ENCODE measurements at regions not wholly inside any gene's neighbourhood (a gene's known extent, or its start where the extent isn't known, plus 50 kb on each side); places are given as distances from the start of the nearest gene placed in this dataset.

DNA sequence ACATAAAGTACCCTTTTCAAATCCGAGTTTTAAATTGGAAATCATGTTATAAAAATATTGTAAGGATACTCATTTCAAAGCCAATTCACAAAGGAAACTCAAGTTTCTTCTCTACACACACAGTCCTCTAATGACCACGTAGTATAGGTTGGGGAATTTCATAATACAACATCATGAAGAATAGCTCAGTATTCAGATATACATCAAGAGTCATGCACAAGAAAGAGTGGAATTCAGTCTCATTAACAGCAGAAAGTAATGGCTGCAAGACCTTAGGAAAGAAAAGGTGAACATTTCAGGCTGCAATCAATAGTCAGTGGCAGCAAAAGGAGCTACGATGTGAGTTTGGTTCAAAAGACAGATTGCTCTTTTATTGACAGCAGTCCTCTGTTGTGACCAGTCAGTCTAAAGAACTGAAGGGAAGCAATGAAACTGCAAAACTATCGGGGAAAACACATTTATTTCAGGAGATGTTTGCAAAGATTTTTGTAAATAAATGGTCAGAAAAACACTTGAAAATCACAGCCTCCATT, 317.2 kb downstream of the IPMK start:
- no peak for DNase-seq (ENCODE audit: low spot score)
- TF ChIP-seq, protein P1, sequence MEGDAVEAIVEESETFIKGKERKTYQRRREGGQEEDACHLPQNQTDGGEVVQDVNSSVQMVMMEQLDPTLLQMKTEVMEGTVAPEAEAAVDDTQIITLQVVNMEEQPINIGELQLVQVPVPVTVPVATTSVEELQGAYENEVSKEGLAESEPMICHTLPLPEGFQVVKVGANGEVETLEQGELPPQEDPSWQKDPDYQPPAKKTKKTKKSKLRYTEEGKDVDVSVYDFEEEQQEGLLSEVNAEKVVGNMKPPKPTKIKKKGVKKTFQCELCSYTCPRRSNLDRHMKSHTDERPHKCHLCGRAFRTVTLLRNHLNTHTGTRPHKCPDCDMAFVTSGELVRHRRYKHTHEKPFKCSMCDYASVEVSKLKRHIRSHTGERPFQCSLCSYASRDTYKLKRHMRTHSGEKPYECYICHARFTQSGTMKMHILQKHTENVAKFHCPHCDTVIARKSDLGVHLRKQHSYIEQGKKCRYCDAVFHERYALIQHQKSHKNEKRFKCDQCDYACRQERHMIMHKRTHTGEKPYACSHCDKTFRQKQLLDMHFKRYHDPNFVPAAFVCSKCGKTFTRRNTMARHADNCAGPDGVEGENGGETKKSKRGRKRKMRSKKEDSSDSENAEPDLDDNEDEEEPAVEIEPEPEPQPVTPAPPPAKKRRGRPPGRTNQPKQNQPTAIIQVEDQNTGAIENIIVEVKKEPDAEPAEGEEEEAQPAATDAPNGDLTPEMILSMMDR (IDR thresholded peaks at IDR 0.05; ENCODE audit: extremely low read depth, missing control alignments): no peak

DNA sequence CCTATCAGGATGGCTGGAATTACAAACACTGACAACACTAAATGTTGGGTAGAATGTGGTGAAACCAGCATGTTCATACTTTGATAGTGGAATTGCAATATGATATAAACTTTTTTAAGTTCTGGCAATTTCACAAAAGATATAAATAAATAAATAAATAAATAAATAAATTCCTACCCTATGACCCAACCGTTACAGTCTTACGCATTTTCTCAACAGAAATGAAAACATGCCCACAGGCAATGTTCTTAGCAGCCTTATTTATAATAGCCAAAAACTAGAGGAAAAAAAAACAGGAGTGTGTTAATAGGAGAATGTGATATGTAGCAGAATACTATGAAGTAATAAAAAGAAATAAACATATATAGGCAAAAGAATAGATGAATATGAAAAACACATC, 318.9 kb downstream of the IPMK start:
- DNase-seq (ENCODE audit: low spot score): no peak
- TF ChIP-seq, protein P1 (IDR thresholded peaks at IDR 0.05; ENCODE audit: extremely low read depth, missing control alignments): no peak

DNA sequence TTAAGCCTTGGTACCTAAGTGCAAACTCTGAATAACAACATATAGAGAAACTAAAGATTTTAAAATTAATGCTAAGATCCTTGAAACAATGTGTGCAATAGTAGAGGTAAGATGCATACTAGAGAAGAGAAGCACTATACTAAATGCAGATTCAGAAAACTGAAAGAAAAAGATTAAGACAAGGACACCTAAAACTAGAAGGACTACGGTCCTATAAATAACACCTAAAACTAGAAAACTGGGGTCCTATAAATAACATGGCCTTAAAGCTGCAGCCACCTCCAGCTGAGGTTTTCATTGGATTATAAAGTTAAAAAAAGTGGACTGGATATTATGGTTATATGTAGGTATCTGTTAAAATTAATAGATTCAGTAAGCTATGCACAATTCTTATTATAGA, 320.9 kb downstream of the IPMK start:
- TF ChIP-seq, protein P1 (IDR thresholded peaks at IDR 0.05; ENCODE audit: extremely low read depth, missing control alignments): no peak
- DNase-seq (ENCODE audit: low spot score): no peak

DNA sequence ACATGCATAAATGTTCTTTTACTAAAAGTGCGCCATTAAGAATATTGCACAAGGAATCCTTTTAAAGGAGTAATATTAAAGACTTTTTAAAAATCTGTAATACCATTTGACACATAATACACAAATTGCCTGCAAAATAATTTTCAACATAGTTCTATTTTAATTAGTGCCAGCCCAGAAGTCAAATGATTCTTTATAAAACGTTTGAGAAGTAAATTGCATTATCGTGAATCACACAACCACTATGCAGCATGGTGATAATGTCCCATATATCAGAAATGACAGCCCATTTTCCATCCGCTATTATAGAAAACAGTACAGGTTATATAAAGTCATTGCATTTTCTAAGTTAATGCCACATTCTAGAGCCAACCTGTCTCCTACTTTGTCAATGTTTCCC, 324.0 kb downstream of the IPMK start:
- TF ChIP-seq, protein P1 (IDR thresholded peaks at IDR 0.05; ENCODE audit: extremely low read depth, missing control alignments): no peak
- DNase-seq (ENCODE audit: low spot score): no peak

DNA sequence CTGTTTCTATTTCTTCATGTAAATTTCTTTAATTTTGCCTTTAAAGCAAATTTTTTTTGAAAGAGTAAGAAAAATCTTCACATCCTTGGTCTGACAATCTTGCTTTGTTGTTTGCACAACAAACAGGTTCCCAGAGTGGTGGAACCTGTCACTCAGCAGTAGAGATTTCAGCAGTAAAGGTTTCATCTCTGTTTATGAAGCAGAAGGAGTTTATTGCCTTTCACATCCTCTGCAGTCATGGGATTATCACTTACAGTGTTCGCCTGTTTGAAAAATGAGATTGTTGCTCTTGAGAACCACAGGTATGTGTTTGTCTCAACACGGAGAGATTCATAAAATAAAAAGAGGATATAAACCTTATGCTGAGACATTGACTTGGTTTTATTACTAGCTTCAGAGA, 342.6 kb downstream of the IPMK start:
- TF ChIP-seq, protein P1 (IDR thresholded peaks at IDR 0.05; ENCODE audit: extremely low read depth, missing control alignments): no peak
- no peak for DNase-seq (ENCODE audit: low spot score)

DNA sequence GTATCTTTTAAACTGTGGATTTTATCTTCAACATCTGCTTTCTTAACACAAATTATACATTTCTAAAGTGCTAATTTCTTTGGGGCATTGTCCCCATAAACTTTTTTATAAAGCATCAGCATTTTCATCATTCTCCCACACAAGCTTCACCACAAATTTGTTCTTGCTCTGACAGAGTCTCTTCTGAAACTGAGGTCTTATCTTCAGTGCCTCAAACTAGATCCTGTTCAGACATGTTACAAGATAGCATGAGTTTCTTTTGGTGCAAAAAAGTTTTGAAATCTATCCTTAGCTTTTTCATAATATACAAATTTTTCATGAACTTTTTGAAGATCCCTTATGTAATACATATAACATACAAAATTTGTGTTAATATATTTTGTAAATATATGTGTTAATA, 346.6 kb downstream of the IPMK start:
- no peak for DNase-seq (ENCODE audit: low spot score)
- TF ChIP-seq, protein P1 (IDR thresholded peaks at IDR 0.05; ENCODE audit: extremely low read depth, missing control alignments): no peak

DNA sequence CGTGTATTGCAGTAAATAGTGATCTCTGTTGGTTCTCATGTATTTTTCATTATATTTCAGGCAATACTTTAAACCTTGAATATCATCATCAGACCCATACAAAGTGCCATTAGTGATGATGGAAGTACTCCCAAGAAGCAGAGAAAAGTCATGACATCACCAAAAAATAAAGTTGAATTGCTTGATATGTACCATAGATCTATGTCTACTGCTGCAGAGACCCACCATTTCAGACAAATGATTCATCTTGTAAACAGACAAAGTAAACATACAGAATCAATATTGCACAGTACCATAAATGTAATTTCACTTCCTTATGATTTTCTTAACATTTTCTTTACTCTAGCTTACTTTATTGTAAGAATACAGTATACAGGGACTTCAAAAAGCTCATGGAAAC, 347.8 kb downstream of the IPMK start:
- TF ChIP-seq, protein P1 (IDR thresholded peaks at IDR 0.05; ENCODE audit: extremely low read depth, missing control alignments): no peak
- no peak for DNase-seq (ENCODE audit: low spot score)
